GM21390 (cell line): ENCODE measurements at regions not wholly inside any gene's neighbourhood (a gene's known extent, or its start where the extent isn't known, plus 50 kb on each side); places are given as distances from the start of the nearest gene placed in this dataset.

Experiments used
- ATAC-seq: cut with Tn5 transposase; IDR thresholded peaks from one replicate; pipeline ENCODE4 v1.9.1; 2021; ENCODE audit not compliant: unreplicated experiment

DNA sequence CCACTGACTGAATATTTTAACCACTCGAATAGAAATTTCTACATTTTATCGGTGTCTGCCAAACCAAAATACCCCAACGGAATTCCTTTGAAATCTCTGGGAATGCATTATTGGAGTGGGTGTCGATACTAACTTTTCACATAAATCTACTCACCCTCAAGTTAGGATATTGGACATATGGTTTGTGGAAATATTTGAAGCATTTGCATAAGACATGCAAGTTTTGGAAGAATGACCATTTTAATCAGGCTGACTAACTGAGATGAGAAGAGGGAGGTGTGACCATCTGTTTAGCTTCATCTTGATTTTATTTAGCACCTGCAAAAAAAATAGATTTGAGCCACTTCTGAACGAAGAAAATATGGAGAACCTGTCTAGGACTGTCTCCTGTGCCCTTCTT, 61.2 kb downstream of the KLF6 start:
- ATAC-seq = no peak

DNA sequence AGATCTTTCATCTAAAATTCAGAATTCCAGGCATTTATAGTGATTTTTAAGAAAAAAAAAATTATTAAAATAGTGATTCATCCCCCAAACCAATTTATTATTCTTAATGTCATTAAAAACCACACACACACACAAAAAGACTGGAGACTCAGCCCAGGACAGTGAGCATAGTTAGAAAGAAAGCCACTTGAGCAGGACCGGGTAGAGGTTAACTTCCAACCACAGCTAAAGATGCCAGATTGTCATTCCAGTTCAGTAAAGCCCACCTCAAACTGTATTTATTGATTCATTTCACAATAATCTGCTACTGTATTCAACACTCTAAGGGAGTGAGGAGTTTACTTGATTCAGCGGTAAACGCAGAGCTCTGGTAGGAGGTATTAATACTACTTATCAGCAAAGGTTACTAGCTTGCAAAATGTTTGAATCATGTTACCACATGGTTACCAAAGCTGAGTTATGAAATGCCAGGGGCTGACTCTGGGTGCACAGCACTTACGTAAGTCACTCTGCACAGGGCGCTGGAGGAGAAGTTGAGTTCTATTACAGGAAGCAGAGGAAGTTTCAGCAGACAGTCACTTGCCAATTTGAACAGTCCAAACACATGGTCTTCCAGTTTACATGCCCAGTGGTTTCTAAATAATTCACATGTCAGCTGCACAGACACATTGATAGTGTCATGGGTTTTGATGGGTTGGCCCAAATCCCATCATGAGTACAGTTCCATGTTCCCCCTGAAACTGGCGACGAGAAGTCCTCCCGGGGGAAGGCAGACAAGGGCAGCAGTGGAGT, 64.6 kb downstream of the KLF6 start:
- no peak for ATAC-seq

DNA sequence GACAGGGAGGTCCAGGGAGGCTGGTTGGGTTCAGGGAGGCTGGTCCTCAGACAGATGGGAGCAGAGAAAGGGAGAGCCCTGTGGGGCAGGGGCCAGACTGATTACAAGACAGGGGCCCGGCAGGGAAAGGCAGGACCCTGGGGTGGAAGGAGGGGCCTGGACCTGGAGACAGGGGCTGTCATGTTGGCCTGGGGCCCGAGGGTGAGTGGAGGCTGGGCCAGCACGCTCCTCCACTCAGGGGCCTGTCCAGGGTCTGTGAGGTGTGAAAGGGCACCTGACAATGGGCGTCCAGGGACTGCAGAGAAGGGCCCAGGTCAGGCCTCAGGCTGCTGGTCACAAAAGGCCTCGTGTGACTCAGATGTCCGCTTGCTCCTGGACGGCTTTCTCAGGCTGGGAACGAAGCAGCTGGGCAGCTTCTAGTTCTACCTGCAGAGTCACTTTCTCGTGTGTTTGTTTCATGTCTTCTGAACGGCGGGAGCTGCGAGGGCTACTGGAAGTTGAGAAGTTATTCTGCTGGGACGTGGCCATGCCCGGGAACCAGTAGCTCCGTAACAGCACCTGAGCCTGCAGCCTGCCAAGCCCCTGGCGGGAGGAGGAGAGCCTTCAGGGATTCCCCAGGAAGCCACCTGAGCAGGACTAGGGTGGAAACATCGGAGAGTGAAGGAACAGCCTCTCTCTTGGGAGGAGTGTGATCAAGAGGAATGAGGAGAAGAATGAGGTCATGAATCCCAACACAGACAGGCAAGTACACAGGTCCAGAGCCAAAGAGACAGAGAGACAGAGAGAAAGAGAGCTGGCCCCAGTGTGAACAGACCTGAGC, 65.8 kb downstream of the KLF6 start:
- no peak for ATAC-seq

DNA sequence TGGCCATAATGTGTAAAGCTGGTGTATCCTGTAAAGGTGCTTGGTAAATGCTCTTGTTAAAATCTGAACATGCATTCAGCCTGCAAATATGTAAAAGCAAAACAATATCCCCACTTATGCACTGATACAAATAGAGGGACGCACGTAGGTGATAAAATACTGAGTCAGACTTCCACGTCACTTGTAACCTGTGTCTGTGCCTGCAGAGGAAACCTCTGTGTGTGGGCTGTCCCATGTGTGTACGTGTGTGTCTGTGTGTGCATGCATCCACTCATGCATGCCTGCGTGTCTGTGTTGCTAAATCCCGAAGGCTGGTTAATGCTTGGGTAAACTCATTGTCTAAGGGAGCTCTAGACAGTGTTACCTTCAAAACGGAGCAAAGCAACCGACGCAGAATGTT, 68.9 kb downstream of the KLF6 start:
- no peak for ATAC-seq

DNA sequence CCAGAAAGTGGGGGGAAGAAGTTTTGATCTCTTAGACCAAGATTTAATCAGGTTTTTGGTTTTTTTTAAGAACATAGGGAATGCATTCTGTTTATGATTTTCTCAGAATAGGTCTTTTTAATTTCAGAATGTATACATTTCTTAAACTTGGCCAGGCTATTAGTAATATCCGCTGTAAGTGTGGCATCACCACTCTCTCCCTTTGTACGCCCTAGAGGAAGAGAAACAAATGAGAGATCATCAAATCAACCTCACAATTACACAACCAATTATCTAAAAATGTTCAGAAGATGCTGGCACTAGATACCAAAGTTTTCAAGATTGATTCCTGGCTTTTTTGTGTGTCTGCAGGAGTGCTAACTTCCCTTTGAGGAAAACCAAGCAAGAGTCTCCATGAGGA, 70.0 kb downstream of the KLF6 start:
- ATAC-seq = no peak

DNA sequence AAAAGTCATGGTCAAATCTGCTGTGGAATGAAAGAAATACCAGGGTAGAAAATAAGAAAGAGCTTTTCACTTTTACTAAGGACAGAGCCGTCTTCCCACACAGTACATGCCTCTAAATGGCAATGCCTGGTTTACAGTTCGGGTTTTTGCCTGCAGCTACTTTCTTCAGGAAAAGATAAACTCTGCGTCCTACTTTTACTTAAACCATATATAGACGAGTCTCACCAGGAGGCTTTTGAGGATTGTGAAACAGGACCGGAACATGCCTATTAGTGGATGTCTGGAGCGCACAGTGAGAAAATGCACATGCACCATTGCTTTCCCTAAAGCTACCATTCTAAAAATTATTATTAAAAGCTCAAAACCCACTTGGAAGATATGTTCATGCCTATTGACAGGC, 70.5 kb downstream of the KLF6 start:
- no peak for ATAC-seq

DNA sequence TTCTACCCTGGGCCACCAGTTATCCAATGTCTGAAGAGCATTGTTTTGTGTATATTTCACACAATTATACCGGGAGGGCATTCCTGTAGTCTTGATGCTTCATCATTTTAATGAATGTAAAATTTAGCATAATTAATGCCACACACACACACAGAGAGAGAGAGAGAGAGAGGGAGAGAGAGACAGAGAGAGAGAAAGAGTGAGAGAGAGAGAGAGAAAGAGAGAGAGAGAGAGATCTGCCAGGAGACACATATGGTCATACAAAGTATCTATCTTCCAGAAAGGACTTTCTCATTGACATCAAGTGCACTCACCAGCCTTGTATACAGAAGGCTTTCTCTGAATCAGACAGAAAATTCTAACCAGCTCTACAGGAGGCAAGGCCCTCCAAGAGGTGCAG, 72.3 kb downstream of the KLF6 start:
- ATAC-seq = no peak

DNA sequence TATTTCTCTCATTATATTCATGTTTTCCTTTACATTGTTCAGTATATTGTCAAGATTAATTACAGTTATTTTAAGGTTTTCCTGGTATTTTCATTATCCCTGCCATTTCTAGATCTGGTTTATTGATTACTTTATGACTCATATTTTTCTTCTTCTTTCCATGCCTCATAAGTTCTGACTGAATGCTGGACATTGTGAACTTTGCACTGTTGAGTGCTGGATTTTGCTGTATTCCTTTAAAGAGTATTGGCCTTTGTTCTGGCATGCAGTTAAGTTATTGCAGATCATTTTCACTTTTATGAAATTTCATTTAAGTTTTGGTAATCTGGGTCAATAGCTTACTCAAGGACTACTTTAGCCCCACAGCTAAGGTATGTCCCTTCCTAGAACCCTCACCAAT, 73.1 kb downstream of the KLF6 start:
- no peak for ATAC-seq

DNA sequence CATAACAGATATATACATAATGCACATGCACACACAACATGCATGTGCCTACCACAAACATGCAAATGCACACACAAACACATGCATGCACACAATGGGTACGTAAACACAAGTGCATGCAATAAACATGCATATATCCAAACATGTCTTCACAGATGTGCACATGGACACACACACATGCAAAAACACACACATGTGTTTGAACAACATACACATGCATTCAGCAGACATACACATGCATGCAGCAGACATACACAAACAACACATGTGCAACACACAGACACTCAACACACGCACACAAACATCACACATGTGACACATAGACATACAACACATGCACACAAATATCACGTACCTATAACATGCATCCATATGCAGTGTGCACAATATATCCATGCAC, 74.2 kb downstream of the KLF6 start:
- no peak for ATAC-seq

DNA sequence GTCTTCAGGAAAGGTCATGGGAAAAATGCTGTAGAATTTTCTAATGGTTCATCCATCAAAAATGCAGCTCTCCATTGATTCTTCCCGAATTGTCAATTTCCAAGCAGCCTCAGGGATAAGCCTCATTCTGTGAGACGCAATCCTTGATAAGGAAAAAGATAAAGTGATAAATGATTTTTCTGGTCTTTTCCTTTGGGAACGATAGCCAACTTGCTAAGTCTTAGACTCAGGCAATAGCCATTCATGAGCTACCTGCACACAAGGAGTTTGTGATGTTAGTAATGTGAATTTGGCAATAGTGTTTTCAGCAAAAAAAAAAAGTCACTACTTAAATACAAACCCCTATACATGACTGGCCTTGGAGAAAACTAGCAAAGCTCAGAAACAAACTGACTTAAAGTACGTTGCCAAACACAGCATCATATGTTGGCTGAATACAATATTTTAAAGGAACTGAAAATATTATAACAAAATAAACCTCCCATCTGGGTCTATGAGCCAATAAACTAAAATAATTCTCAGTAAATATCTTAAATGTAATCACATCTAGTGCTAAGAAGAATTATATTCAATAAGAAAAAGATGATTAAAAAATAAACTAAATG, 75.5 kb downstream of the KLF6 start:
- no peak for ATAC-seq

DNA sequence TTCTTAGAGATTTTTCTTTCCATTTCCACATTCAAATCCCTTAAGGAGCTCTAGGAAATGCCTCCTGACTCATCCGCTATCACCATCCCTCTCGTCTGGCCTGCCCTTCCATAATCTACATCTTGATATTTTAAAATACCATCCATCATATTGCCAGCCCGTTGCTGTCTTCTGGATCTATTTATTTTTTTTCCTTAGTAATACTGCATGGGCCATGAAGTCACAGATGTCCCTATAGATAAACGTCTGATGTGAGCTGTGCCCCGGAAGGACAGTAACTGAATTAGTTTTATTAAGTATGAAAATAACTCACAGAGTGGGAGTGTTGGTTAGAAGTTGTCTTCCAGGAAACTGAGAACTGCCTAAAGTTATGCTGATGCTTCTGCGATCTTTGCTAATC, 76.2 kb downstream of the KLF6 start:
- ATAC-seq = no peak

DNA sequence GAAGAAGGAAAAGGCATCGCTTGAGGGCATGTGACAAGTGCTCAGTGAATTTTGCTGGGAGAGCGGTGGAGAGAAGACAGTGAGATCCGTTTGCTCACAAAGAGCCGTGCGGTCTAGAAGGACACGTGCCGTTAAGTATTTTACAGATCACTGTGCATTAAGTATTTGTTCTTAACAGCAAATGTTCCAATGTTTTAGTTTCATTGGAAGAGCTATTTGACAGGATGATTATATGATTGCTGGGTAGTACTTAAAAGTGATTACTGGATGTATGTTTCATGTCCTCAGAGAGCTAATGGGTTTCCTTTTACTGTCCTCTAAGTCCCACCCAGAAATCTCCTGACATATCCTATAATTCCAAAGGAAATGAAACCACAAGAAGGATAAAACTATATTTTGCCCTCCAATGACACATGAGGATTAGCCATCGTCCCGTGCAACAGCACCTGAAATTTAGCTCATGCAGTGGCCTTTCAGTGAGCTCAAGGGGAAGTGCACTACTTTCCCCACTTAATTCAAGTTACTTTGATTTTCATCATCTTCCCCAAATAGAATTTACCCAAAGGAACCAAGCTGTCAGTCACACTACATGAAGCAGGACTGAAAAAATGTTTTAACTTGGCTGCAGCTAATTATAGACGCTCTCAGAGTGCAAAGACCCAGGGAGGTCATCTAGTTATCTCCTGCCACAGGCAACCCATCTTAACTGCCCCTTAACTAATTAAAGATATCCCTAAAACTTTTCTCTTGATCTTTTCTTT, 80.3 kb downstream of the KLF6 start:
- ATAC-seq = no peak

DNA sequence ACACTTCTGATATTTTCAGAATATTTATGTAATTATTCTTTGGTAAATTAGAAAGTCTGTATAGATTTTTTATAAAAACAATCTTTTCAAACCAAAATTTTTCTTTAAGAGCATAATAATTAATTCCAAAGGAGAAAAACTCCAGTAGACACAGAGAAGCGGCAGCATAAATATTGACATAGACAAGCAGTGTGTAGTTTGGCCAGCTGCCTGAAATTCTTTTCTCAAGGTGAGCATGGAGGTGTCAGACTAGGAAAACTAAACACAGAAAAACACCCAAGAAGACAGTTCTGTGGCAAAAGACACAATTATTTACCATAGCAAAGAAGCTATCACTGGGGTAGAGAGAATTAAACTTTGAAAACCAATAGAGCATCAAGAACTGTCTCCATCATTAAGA, 82.4 kb downstream of the KLF6 start:
- ATAC-seq = no peak

DNA sequence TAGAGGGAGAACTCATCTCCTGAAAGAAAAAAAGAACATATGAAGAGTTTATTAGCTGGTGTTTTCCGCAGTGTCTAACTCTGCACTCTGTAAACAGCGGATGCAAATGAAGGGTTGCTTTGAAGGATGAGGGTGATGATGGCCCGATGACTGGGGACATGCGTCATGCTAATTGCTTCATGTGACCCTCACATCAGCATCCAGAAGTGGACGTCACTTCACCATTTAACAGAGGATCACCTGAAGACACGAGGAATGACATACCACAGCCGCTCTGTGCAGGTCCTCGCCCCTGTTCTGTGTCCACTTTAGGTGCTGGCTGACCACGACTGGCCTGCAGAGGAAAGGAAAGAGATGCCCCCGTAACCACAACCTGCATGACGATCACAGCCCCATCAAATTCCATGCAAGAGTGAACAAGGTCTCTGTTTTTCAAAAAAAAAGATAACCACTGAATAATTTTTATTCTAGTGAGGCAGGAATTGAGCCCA, 82.9 kb downstream of the KLF6 start:
- ATAC-seq = no peak

DNA sequence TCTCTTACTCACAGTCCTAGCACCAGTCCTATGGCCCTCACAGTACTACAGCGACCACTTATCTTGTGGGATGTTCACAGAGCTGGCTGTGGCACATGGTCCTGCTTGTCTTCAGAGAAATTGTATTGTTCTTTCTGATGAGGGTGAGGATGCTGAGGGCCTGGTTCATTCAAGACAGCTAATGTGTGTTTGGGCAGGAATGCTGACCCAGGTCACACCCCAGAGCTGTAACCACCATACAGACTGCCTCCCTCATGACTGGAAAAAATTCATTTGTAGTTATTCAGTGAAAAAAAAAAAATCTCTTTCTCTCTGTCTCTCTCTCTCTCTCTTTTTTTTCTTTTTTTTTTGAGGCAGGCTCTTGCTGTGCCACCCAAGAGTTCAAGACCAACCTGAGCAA, 83.5 kb downstream of the KLF6 start:
- no peak for ATAC-seq

DNA sequence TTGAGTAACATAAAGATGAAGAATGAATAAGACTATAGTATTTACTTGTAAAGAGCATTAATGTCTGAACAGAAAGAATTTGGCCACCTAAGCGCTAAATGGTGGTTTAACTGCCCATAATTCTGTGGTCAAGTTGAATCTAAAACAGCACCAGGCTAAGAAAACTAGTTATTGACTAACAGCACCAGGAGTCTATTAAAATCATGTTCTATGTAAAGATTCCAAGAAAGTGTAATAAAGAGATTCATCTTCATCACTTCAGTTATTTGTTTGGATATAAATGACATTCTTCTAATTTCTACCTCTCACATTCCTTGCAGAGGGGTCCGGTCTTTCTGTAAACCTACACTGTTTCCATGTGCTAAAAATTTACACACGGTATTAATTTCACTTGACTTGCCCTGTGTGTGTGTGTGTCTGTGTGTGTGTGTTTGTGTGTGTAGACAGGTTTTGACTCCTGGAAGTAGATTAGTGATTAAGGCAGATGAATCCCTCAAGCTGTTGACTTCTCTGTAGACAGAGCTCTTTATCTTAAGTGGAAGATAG, 84.4 kb downstream of the KLF6 start:
- no peak for ATAC-seq

DNA sequence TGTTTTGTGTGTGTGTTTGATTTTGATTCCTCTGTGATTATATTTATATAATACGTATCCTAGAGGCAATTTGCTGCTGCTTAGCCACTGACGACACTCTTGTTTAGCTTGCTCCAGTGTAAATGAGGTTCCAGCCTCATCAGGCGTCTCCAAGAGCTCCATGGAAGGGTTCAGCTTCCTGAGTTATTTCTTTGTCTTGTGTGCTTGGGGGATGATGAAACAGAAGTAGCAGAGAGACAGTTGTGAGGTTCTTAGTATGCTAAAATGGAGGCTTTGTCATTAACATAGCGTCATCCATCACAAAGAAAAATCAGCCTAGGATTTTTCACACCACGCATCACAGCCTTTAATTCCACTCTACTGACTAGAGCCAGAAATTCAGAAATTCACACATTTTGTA, 85.1 kb downstream of the KLF6 start:
- ATAC-seq = no peak

DNA sequence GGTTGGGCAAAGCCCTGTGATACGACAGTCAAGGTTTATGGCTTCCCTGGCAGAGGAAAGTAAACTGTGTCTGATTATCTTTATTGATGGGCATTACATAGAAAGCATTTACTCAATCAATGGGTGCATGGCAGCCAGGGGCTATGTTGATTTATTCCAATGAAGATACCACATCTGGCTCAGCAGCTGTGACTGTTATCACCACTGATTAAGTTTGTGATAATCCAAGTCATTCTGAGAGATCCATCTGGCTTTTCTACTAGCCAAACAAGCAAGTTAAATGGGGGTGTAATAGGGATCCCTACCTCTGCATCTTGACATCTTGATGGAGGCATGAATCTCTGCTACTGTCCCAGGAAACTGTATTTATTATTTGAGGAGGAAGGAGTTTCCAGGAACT, 86.7 kb downstream of the KLF6 start:
- no peak for ATAC-seq

DNA sequence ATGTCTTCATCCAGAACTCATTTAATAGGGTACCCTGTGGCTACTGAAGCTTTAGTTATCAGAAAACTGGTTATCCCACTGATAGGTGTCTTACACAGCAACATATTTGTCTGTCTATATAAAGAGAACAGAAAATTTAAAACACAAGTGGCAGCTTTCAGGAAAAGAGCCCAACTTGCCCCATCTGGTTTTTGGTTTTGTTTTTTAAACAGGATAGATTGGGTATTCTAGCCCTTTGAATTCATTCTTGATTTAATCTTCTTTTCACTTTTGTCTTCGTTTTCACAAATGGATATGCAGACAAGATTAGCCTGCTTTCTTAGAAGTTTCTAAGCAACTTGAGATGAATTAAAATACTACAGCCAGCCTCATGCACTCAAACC, 91.3 kb downstream of the KLF6 start:
- no peak for ATAC-seq

DNA sequence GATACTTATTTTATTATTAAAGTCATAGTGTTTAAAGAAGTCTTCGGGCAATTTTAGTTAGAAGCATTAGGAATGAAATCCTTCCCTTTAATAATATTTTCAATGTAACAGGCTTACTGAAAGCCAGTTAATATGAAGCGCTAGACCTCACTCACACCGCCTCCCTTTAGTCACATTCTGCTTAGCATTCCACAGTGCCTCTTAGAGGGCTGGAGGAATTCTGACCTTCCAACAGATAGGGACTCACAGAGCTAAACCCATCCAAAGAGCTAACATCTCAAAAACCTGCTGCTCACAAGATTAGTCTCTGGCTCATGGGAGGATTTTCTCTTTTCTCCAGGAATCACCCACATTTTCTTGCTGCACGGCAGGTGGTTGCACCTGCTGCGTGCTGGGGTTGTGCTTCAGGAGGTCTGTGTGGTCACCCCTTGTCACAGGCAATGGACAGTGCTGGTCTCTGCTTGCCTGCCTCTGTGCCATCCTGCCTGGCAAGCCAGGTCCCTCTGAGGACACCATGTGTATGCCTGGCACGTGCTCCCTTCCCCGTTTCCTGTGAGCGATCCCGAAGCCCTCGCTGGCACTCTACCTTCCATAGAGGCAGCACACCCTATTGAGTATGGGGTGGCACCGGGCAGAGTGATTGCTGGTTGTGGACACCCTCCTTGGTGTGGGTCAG, 91.8 kb downstream of the KLF6 start:
- ATAC-seq = no peak
